ENCODE measurements at regions not wholly inside any gene's neighbourhood (a gene's known extent, or its start where the extent isn't known, plus 50 kb on each side); places are given as distances from the start of the nearest gene placed in this dataset.

DNA sequence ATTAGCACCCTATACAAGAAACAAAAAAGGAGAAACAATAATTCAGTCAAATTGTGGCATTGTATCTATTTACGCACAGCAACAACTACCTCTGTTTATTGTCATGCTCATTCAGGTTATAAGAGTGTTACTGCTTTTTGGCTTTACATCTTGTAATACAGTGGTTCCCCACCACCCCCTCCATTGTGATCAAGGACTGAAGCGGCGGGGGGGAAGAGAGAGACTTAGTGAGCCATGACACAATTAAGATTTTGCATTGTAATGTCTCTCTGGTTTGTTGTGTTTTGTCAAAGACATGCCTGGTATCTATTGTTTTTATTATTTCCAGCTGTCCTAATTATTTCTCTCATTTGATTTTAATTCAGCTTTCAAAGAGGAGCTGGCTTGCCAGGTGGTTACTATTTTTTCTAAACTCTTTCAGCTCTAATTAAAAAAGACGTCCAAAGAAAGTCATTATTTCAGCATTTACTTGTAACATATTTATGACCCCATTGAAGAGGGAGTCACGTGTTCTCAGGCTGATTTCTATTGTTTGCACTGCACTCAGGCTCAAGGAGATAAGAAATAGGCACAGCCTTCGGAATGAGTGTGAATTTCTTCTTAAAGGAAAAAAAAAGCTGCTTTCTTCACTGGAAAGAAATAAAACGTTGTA lies 234.4 kb upstream of the TBL1XR1 start:
- no peak for DNase-seq (ENCODE audit: low read depth in 2 of 2)

DNA sequence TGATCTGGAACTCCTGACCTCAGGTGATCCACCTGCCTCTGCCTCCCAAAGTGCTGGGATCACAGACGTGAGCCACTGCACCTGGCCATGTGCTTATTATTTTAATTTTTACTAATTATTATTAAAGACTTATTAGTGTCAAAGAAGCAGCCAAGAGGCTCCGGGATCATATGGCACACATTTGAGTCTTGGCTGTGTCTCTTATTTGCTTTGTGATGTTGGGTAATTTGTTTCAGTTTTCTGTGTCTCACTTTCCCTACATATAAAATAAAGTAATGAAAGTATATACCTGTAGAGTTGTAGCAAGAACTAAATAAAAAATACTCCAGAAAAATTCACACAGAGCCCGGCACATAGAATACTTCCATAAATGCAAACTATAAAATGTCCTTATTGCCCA lies 238.0 kb upstream of the TBL1XR1 start:
- no peak for DNase-seq (ENCODE audit: low read depth in 2 of 2)

DNA sequence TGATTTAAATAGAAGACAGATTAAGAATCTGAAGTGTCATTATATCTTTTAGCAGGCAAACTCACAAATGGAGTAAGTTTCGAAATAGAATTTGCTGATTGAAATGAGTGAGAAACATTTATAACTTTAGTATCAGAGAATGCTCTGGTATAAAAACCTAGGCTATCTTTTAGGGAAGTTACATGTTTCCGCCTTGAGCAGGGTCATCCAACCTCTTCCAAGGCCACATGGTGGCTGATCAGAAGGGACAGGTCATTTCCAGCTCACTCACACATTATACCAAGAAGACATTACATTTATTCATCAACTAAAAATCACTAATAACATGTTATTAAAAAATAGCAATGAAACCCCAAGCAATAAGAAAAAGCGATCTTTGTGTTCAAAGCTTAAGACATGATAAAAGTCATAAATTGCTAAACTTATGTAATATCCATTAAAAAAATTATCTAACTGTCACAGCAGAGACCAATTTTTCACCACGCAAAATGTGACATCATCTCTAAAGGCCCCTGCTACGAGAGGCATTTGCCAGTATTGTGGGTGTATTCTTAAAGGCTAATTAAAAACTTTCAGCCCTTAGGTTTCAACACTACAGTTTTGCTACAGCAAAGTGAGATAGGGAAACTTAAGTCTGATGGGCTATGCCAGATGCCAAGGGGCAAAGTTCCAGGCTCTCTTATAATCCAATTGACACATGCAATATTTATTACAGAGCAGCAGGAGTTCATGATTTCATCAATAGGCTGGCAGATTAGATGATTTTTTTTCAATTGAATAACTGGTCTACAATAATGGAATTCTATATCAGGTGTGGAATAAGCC lies 240.4 kb upstream of the TBL1XR1 start:
- DNase-seq (ENCODE audit: low read depth in 2 of 2): no peak

DNA sequence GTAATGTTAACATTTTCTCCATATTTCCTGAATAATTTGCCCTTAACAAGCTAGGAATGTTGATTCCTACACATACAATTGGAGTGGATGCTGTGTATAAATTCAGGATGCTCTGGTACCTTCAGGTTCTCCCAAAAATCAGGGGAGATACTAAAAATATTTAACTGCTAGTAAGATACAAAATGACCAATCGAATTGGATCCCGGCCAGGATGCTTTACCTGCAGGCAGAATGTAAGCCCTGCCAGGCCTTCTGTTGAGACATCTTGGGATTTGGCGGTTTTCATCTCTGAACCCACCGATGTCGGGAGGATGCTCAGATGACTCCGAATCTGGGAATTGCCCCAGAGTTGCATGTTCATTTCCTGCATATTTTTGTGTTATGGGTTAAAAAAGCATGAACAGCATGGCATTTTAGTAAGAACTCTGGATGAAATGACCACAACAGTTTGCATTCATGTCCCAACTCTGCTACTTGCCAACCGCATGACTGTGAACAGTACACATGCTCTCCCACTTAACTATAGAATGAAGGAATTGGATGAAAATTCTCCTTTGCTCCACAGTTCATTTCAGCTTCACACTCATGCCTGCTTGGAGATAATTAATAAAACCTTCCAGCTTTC lies 241.4 kb upstream of the TBL1XR1 start:
- no peak for DNase-seq (ENCODE audit: low read depth in 2 of 2)

DNA sequence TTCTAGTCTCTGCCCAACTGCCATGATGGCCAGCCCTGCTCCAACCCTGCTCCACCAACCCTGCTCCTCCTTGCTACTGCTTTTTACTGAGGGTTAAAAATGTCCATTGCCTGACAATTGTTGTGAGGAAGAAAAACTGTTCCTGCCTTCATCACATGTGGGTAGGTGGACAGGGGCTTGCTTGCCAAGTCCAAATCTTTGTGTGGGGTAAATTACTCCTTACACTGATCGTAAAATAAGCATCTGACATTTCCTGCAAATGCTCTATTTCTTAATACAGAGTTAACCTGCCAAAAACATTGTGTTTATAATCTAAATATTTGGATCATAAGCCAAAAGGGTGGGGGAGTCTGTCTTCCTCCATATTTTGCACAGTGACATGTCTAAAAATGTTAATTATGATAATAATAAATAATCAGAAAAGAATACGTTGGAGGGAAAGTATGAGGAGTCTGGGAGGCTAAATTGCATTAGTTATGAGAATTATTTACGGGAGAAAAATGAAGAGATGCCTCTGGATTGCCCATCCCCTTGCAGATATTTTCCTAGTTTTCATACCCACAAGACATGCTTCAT lies 242.5 kb upstream of the TBL1XR1 start:
- DNase-seq (ENCODE audit: low read depth in 2 of 2): no peak

DNA sequence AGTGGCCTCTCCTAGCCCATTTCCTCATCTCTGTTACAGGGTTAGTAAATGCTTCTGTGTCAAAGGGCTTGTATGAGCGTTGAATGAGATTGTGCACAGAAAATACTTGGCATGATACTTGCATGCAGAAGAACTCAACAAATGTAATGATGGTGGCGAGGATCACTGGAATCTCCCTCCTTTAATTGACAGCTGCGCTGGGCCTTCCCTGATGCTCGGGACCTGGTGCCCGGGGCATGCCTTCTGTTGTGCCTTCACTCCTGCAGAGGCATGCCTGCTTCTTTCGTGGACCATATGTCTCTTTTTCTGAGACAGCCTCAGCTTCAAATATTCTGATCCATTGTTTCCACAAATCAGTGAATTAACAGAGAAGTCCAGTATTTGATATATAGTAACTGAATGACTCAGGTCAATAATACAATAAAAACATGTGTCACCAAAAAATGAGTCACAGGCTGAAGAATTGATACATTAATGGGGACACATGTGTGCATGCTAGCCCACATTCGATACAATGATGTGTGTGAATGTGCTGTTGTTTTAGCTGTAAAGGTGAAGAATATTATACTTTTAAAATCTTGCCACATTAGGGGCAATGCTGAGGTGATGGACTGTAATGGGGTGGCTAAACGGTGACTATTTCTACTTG lies 243.3 kb upstream of the TBL1XR1 start:
- no peak for DNase-seq (ENCODE audit: low read depth in 2 of 2)

DNA sequence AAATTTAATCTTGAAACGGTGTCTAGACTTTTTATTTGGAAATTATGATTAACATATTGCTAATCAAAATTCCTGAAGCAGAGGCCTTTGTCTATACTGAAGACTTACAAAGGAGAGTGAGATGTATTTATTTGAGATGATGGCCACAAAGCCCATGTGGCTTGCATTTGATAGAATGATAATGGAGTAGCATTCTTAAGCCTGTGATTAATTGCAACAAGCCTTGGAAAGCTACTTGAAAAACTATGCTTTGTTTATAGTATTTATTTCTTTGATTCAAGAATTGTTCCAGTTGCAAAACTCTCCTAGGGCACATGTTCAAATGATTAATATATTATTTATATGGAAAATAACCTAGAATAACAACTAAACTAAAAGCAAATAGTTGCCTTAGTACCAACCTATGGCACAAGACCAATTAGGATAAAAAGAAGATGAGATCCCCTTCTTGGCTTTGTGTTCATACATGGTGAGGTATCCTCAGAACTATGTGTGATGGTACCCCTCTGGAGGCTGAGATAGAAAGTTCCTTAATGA lies 244.1 kb upstream of the TBL1XR1 start:
- DNase-seq (ENCODE audit: low read depth in 2 of 2): no peak

DNA sequence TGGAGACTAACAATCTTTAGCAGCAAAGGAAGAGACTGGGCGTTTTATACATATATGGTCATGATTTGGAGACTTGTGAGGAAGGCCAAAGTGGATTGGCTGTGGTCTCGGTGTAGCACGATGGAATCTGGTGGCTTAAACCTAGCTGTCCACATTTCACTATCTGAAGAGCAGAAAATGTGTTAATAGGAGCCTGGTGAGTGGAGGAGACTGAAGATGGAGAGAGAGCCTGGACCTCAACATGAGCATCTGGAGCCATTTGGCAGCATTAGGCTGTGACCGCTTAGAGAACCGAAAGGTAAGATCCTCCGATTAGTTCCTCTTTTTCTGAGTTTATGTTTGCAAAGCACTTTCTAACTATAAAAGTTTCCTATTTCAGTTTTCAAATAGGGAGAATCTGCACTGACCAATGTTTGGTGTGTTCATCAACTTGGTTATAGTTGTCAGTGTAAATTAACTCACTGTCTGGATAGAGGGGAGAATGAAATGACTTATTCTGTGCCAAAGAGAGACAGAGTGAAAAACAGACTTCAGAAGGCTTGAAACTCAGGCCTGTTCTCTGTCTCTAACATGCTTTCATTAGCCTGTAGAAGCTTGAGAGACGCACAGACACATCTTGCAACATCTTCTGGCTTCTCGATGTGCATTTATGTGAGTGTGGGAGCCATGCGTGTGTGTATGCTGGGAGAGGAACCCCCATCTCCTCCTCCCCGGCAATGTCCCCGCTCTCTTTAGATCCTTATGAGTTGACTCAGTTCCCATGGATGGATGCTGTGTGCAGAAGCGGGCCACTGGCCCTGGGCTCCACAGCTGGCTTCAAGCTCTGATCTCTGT lies 244.7 kb upstream of the TBL1XR1 start:
- DNase-seq (ENCODE audit: low read depth in 2 of 2): no peak

DNA sequence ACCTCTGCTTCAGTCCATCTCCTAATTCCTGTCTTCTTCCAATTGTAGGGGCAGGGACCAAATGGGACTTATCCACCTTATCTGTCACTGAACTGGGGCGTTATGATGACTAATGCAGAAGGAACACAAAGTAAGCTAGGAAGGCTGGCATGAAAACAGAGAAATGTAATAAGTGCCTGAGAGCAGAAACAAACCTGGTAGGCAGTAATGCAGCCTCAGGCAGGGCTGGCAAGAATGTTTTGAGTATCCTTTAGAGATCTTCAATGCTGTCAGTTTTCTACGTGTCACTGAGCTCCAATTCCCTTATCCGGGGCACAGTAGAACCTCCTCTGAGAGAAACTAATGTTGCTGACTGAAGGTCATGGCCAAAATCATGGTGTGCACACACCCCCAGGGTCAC lies 246.2 kb upstream of the TBL1XR1 start:
- DNase-seq (ENCODE audit: low read depth in 2 of 2): no peak

DNA sequence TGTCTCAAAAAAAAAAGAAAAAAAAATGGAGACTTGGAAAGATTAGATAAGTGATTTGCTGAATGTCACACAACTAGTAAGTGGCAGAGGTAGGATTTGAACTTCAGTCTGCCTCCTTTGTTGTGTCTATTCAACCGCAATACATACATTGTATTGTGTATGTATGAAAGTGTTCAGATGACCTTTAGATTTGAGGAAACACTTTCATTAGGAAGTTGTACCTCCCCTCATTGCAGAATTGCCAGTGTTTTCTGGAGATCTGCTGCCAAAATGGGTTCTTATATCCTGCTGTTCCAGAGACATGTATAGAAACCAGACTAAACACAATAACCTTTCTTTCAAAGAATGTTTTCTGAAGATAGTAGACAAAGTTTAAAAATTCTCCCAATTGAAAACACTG lies 247.4 kb upstream of the TBL1XR1 start:
- DNase-seq (ENCODE audit: low read depth in 2 of 2): no peak

DNA sequence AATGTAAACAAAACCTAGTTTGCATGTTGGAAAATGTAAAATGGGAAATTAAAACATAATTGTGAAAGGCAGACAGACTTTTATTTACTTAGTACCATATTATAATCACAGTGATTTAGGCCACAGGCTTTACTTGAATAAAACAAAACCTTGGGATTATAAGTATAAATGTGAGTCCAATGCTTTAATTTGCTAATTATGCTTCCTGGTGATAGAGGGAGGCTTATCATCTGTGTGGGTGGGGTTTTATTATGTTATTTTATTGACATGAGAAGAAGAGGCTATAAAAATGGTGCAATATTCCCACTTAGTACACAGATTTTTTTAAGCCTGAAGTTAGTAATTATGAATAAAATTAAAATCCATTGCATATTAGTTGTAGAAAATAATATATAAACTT lies 248.3 kb upstream of the TBL1XR1 start:
- no peak for DNase-seq (ENCODE audit: low read depth in 2 of 2)

DNA sequence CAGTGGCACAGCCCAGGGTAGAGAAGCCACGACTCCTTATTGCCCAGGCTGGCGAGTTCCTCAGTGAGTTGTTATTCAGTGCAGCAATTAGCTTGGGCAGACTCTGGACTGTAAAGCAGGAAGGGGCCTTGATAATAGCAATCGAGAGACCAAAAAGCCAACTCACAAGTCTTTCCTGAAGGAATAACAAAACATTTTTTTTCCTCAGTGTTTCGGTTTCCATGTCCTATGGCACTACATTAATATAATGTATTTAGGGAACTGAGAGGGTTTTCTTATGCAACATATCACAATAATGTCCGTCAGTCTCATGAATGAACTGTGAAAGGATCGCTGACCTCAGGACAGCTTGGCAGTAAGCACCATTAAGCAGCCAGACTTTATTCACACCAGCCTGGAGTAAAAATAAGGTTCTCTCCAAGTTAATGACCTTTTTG lies 248.9 kb upstream of the TBL1XR1 start:
- no peak for DNase-seq (ENCODE audit: low read depth in 2 of 2)

DNA sequence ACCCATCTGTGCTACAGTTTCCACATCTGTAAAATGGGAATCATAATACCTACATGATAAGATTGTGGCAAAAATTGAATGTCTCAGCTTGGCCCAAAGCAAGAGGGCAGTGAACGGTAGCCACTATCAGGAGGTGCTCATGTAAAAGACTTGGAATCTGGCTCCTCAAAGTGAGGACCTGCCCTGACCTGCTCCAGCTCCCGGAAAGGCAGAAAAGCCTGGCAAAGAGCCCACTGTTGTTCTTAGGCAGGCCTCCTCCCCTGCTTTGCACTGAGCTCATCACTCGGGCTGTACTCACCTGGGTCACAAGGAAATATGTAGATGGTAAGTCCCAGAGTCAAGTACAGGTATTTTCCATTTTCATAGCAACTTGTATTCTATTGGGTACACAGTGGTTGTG lies 250.7 kb upstream of the TBL1XR1 start:
- no peak for DNase-seq (ENCODE audit: low read depth in 2 of 2)

DNA sequence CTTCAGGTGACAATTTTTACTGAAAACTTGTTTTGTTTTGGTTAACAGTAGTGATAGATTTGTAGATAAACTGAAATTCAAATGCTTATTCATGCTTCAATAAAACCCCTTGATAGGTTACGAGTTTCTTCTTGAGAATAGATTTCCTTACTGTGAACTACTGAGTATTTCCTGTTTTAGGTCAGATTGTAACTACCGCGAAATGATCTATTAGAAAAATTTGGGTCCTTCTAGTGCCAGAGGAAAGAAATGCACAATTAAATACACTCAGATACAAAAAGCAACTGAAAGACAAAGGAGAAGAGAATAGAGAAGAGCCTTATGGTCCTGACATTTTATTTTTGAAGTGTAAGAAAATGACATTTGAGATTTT lies 251.7 kb upstream of the TBL1XR1 start:
- no peak for DNase-seq (ENCODE audit: low read depth in 2 of 2)

DNA sequence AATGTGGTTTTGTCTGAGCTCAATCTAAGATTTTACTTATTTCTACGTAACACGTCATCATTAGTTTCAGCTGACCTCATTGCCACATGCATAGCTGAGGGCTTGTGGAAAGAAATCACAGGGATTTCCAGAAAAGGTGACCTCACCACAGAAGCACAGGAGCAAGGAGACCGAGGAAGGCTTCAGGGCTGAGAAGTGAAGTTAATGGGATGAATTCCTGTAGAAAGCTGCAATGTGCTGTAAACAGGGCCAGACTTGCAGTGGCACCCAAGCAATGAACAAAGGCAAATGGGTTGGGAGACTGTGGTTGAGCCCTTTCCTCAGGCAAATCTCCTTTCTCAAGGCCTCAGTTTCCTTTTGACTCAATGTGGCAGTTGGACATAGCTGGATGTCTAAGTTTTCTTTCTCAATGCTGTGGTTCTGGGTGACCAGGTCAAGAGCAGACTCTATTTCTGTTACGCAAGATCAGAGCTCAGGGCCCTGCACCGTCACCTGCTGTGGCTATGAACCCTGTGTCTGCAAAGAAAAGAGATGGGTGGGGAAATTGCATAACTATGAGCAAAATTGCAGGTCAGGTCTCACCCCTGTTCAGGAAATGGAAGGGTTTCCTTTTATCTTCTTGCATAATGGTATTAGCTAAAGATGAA lies 252.2 kb upstream of the TBL1XR1 start:
- DNase-seq (ENCODE audit: low read depth in 2 of 2): no peak

DNA sequence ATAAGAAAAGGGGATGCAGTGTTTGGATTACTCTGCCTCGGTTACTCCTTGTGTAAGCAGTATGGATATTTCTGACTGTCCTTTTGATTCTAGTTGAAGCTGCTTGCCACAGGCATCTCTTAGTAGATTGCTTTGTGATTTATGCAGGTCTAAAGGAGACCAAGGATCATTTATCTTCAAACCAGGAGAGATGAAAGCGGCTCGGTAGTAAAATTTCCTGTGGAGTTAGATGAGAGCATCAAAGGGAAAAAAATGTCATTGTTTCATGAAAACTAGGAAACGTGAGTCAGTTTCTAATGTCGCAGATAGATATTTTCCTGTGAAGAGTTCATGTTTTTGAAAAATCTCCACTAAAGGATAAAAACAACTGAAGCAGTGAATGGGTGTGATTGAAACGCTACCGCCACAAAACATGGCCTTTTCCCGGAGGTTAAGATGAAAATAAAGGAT lies 254.0 kb upstream of the TBL1XR1 start:
- DNase-seq (ENCODE audit: low read depth in 2 of 2): no peak

DNA sequence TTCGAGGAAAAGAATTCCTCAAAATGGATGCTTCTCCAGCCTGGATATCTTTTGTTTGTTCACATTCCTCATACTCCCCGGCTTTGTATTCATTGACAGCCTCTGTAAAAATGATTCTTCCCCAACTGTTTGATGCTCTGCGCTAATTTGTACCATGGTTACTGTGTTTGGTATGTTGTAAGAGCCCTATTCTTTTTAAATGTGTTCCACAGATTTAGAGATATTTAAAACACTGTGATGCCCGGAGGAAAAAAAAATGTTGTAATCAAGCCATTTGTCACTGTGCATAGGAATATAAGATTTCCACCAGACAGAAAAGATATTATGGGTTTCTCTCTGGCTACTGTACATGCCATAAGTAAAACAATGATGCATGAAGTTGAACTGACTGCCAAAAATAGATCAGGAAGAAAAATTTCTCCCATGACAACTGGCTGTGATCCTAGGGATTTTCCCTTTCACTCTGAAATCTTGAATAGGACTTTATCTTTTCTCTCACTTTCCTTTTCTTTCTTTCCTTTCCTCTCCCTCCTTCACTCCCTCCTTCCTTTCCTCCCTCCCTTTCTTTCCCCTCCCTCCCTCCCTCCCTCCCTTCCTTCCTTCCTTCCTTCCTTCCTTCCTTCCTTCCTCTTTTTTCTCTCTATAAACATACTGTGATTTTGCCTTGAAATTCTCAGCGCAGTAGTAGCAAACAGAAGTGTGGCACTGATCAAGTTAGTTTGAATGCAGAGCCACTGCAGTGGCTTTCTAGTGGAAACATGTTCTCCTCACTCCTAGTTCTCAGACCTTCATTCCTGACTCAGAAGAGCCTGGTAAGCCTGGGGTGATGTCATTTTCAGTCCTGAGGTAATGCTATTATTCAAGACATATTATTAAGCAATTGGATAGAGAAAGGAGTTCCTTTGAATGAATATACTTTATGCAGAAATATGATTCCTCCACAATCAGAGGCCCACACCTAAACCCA lies 254.9 kb upstream of the TBL1XR1 start:
- no peak for DNase-seq (ENCODE audit: low read depth in 2 of 2)

DNA sequence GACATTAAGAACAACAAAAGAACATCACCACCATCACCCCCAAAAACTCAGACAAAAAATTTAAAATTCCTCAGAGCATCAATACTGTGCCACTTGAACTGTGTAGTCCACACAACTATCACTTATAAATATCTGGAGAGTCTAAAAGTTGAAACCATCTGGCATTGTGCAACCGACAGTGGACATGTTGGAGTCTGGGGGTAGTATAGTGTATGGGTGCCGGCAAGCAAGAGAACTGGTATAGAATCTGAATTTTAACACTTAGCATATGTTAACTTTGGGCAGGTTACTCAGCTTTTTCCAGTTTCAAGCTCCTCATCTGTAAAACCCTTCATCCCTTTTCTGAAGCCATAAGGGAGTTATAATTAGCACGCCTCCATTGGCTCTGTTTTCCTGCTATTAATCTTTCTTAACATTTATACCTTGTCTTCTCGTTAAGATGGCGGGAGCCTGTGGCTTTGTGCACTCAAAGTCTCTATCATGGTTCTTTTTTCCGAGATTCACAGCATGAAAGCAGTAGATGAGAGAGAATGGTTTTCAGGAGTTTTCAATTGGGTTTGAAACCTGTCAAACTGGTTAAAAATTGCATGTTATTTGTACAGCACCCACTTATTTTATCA lies 255.7 kb upstream of the TBL1XR1 start:
- DNase-seq (ENCODE audit: low read depth in 2 of 2): no peak

DNA sequence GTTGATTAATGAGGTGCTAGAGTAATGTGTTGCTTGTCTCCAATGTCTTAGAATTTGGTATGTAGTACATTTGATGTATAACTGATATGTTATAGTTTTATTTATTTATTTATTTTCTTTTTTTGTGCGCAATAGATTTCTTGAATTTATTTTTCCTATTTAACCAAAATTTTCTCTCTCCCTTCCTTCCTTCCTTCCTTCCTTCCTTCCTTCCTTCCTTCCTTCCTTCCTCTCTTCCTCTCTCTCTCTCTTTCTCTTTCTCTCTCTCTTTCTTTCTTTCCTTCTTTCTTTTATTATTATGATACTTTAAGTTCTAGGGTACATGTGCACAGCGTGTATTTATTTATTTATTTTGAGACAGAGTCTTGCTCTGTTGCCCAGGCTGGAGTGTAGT lies 256.2 kb upstream of the TBL1XR1 start:
- no peak for DNase-seq (ENCODE audit: low read depth in 2 of 2)

All from stimulated activated CD8-positive, alpha-beta memory T cell treated with anti-CD3 and anti-CD28 coated beads, Interleukin-2, amount 100 ng/mL, for 48 hours (primary cell).